HL-60 (cell line): ENCODE measurements at regions not wholly inside any gene's neighbourhood (a gene's known extent, or its start where the extent isn't known, plus 50 kb on each side); places are given as distances from the start of the nearest gene placed in this dataset.

Experiments used
- DNase-seq, 2 experiments: peaks; one replicate each; pipeline ENCODE4 v3.0.0-alpha.2; 2010 to 2020; ENCODE audit warnings: low read depth in 1 of 2, low spot score in 1 of 2
- H3K27ac ChIP-seq: fragments of 250-450 bp; sonication (Bioruptor Pico); replicated peaks from 2 replicates; pipeline ENCODE4 v1.5.1; 2020; ENCODE audit warnings: mild to moderate bottlenecking, moderate library complexity
- H3K27me3 ChIP-seq: fragments of 250-450 bp; sonication (Bioruptor Pico); 2 replicates; pipeline ENCODE4 v1.5.1; 2021; ENCODE audit warnings: mild to moderate bottlenecking, moderate library complexity; ENCODE audit not compliant: insufficient read depth, poor library complexity, severe bottlenecking
- H3K4me3 ChIP-seq: replicated peaks from 2 replicates; pipeline ENCODE4 v1.5.1; 2011; ENCODE audit warnings: mild to moderate bottlenecking, control low read depth, low read length; ENCODE audit not compliant: insufficient read depth
- GABPA ChIP-seq: IDR thresholded peaks from 2 replicates; pipeline ENCODE4 v1.6.1; 2012; ENCODE audit warnings: low read depth
- POLR2AphosphoS5 ChIP-seq: IDR thresholded peaks from 2 replicates; pipeline ENCODE4 v1.6.1; 2012; ENCODE audit warnings: low read depth
- REST ChIP-seq: IDR thresholded peaks from 2 replicates; pipeline ENCODE4 v1.6.1; 2012; ENCODE audit warnings: low read depth; ENCODE audit not compliant: insufficient replicate concordance
- SPI1 ChIP-seq: IDR thresholded peaks from 2 replicates; pipeline ENCODE4 v1.6.1; 2012; ENCODE audit warnings: low read depth, mild to moderate bottlenecking, borderline replicate concordance
- TF ChIP-seq, protein P1 (sequence below): IDR thresholded peaks from one replicate; pipeline ENCODE4 v1.5.1; 2011; ENCODE audit warnings: low read length, control low read depth, inconsistent platforms; ENCODE audit not compliant: insufficient read depth

GRCh38 chr2:16494836-16495508 lies 170.7 kb downstream of the CYRIA start:
- Histone ChIP-seq H3K4me3 (no peak overlapping the region), H3K27me3 (peaks cover 3% of the 10 kb centered on the region), H3K27ac (no peak overlapping the region)
- DNase-seq, result no peak
- no peak for TF ChIP-seq GABPA
- TF ChIP-seq, protein P1, sequence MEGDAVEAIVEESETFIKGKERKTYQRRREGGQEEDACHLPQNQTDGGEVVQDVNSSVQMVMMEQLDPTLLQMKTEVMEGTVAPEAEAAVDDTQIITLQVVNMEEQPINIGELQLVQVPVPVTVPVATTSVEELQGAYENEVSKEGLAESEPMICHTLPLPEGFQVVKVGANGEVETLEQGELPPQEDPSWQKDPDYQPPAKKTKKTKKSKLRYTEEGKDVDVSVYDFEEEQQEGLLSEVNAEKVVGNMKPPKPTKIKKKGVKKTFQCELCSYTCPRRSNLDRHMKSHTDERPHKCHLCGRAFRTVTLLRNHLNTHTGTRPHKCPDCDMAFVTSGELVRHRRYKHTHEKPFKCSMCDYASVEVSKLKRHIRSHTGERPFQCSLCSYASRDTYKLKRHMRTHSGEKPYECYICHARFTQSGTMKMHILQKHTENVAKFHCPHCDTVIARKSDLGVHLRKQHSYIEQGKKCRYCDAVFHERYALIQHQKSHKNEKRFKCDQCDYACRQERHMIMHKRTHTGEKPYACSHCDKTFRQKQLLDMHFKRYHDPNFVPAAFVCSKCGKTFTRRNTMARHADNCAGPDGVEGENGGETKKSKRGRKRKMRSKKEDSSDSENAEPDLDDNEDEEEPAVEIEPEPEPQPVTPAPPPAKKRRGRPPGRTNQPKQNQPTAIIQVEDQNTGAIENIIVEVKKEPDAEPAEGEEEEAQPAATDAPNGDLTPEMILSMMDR, result no peak
- no peak for TF ChIP-seq POLR2AphosphoS5
- no peak for TF ChIP-seq REST
- TF ChIP-seq SPI1, result no peak

GRCh38 chr2:16493788-16494187 lies 171.8 kb downstream of the CYRIA start:
- Histone ChIP-seq H3K27me3 (peaks cover 3% of the 10 kb centered on the region), H3K4me3 (no peak overlapping the region), H3K27ac (no peak overlapping the region)
- TF ChIP-seq SPI1 (no peak), REST (peak; percentile 21)
- DNase-seq, result no peak

DNA sequence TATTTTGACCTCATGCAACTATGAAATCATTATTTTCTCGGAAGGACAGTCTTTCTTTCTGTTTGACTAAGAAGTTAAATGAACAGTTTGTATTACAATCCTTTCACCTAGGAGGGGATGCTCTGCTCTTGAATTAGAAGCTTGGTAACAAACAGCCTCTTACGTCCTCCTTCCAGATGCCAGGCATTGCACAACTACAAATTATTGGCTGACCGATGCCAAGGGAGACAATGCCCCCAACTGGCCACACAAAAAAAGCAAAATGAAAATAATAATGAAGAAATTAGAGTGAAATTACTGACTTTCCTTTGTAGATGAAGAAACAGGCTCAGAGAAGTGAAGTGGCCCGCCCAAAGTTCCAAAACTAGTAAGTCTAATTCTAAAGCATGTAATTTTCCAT lies 177.9 kb downstream of the CYRIA start:
- H3K4me3 ChIP-seq, result no peak overlapping the region
- no peak overlapping the region for H3K27ac ChIP-seq
- peaks cover 8% of the 10 kb centered on the region for H3K27me3 ChIP-seq
- TF ChIP-seq, protein P1, result no peak
- no peak for TF ChIP-seq REST
- TF ChIP-seq SPI1, result no peak
- no peak for TF ChIP-seq POLR2AphosphoS5
- TF ChIP-seq GABPA, result no peak
- peak in 1 of 2 experiments; percentile 11 for DNase-seq

GRCh38 chr2:16485251-16485650 lies 180.4 kb downstream of the CYRIA start:
- TF ChIP-seq, protein P1, result no peak
- TF ChIP-seq REST, result no peak
- TF ChIP-seq POLR2AphosphoS5, result no peak
- no peak for TF ChIP-seq GABPA
- TF ChIP-seq SPI1, result no peak
- Histone ChIP-seq H3K4me3 (no peak overlapping the region), H3K27me3 (peaks cover 5% of the 10 kb centered on the region), H3K27ac (no peak overlapping the region)
- no peak for DNase-seq
